Ishikawa (cell line): ENCODE measurements at regions not wholly inside any gene's neighbourhood (a gene's known extent, or its start where the extent isn't known, plus 50 kb on each side); places are given as distances from the start of the nearest gene placed in this dataset.

Experiments used
- CEBPB ChIP-seq: IDR thresholded peaks from 2 replicates; pipeline ENCODE4 v1.6.1; 2012
- CREB1 ChIP-seq: IDR thresholded peaks from 2 replicates; pipeline ENCODE4 v1.6.1; 2012; ENCODE audit warnings: low read depth
- EGR1 ChIP-seq: IDR thresholded peaks from 2 replicates; pipeline ENCODE4 v1.6.1; 2012
- EP300 ChIP-seq: IDR thresholded peaks from 2 replicates; pipeline ENCODE4 v1.6.1; 2012; ENCODE audit warnings: borderline replicate concordance
- FOXM1 ChIP-seq: IDR thresholded peaks from 2 replicates; pipeline ENCODE4 v1.6.1; 2012; ENCODE audit warnings: low read depth, borderline replicate concordance
- MAX ChIP-seq: IDR thresholded peaks from 2 replicates; pipeline ENCODE4 v1.6.1; 2012
- NFIC ChIP-seq: IDR thresholded peaks from 2 replicates; pipeline ENCODE4 v1.6.1; 2012
- RAD21 ChIP-seq: IDR thresholded peaks from 2 replicates; pipeline ENCODE4 v1.6.1; 2012; ENCODE audit warnings: low read depth
- REST ChIP-seq: IDR thresholded peaks from 2 replicates; pipeline ENCODE4 v1.6.1; 2012; ENCODE audit warnings: low read depth, mild to moderate bottlenecking
- TAF1 ChIP-seq: IDR thresholded peaks from 2 replicates; pipeline ENCODE4 v1.6.1; 2012; ENCODE audit warnings: low read depth, mild to moderate bottlenecking
- TCF12 ChIP-seq: IDR thresholded peaks from 2 replicates; pipeline ENCODE4 v1.6.1; 2012; ENCODE audit warnings: low read depth
- TEAD4 ChIP-seq: IDR thresholded peaks from 2 replicates; pipeline ENCODE4 v1.6.1; 2012
- USF1 ChIP-seq: IDR thresholded peaks from 2 replicates; pipeline ENCODE4 v1.6.1; 2012
- YY1 ChIP-seq: IDR thresholded peaks from 2 replicates; pipeline ENCODE4 v1.6.1; 2012; ENCODE audit warnings: low read depth
- ZBTB7A ChIP-seq: IDR thresholded peaks from 2 replicates; pipeline ENCODE4 v1.6.1; 2012; ENCODE audit warnings: low read depth

GRCh38 chr4:121448231-121448630 is 67.4 kb upstream of the QRFPR start:
- TF ChIP-seq REST = no peak
- TF ChIP-seq TEAD4 = no peak
- no peak for TF ChIP-seq CEBPB
- no peak for TF ChIP-seq EGR1
- no peak for TF ChIP-seq CREB1
- TF ChIP-seq TAF1 = no peak

- no peak for TF ChIP-seq USF1
- no peak for TF ChIP-seq TCF12
- TF ChIP-seq FOXM1 = no peak
- TF ChIP-seq NFIC = no peak
- no peak for TF ChIP-seq RAD21
- no peak for TF ChIP-seq EGR1
- TF ChIP-seq ZBTB7A = no peak
- TF ChIP-seq TEAD4 = no peak
- no peak for TF ChIP-seq MAX
- TF ChIP-seq EP300 = no peak
- TF ChIP-seq REST = no peak
- TF ChIP-seq TAF1 = no peak
- TF ChIP-seq YY1 = no peak
- TF ChIP-seq CEBPB = no peak
- TF ChIP-seq CREB1 = no peak
Observed at GRCh38 chr4:121439669-121440068, 58.9 kb upstream of the QRFPR start.
